Panc1 (cell line): ENCODE measurements at regions not wholly inside any gene's neighbourhood (a gene's known extent, or its start where the extent isn't known, plus 50 kb on each side); places are given as distances from the start of the nearest gene placed in this dataset.

Source experiments
- POLR2AphosphoS5 ChIP-seq: IDR thresholded peaks from 2 replicates; pipeline ENCODE4 v1.6.1; 2012; ENCODE audit warnings: mild to moderate bottlenecking, low read depth, low read length, moderate library complexity
- SIN3A ChIP-seq: IDR thresholded peaks from 2 replicates; pipeline ENCODE4 v1.6.1; 2012; ENCODE audit warnings: low read depth, mild to moderate bottlenecking, low read length, moderate library complexity, borderline replicate concordance; ENCODE audit not compliant: insufficient read depth
- TF ChIP-seq, protein P1 (sequence below): fragments of 450-650 bp; IDR thresholded peaks from 2 replicates; pipeline ENCODE4 v1.5.1; 2017; ENCODE audit warnings: mild to moderate bottlenecking
- TF ChIP-seq, protein P2 (sequence below), 2 experiments: IDR thresholded peaks; 2 replicates each; pipeline ENCODE4 v1.6.1; 2011 to 2012; ENCODE audit warnings: low read depth in 2 of 2, control low read depth in 1 of 2, low read length in 1 of 2, mild to moderate bottlenecking in 1 of 2, moderate library complexity in 1 of 2; ENCODE audit not compliant: insufficient read depth in 1 of 2

DNA sequence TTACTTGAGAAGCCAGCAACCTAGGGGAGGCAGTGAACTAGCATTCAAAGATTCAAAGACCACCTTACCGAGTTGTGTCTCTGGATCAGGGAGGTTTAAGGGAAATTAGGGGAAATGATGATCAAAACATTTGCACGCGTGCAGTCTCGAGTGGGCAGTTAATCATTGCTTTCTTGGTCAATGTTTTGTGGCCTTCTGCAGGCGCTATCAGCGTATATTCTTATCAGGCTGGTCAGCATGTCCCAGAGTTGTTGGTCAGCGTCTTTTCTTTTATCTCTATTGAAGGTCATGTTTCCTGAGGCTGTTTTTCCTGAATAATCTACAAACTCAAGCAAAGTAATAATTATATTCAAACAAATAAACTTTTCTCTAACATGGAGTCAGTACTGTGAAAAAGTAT, 84.0 kb upstream of the ZNF81 start:
- no peak for TF ChIP-seq POLR2AphosphoS5
- TF ChIP-seq, protein P1, sequence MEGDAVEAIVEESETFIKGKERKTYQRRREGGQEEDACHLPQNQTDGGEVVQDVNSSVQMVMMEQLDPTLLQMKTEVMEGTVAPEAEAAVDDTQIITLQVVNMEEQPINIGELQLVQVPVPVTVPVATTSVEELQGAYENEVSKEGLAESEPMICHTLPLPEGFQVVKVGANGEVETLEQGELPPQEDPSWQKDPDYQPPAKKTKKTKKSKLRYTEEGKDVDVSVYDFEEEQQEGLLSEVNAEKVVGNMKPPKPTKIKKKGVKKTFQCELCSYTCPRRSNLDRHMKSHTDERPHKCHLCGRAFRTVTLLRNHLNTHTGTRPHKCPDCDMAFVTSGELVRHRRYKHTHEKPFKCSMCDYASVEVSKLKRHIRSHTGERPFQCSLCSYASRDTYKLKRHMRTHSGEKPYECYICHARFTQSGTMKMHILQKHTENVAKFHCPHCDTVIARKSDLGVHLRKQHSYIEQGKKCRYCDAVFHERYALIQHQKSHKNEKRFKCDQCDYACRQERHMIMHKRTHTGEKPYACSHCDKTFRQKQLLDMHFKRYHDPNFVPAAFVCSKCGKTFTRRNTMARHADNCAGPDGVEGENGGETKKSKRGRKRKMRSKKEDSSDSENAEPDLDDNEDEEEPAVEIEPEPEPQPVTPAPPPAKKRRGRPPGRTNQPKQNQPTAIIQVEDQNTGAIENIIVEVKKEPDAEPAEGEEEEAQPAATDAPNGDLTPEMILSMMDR: no peak
- no peak for TF ChIP-seq SIN3A
- TF ChIP-seq, protein P2, sequence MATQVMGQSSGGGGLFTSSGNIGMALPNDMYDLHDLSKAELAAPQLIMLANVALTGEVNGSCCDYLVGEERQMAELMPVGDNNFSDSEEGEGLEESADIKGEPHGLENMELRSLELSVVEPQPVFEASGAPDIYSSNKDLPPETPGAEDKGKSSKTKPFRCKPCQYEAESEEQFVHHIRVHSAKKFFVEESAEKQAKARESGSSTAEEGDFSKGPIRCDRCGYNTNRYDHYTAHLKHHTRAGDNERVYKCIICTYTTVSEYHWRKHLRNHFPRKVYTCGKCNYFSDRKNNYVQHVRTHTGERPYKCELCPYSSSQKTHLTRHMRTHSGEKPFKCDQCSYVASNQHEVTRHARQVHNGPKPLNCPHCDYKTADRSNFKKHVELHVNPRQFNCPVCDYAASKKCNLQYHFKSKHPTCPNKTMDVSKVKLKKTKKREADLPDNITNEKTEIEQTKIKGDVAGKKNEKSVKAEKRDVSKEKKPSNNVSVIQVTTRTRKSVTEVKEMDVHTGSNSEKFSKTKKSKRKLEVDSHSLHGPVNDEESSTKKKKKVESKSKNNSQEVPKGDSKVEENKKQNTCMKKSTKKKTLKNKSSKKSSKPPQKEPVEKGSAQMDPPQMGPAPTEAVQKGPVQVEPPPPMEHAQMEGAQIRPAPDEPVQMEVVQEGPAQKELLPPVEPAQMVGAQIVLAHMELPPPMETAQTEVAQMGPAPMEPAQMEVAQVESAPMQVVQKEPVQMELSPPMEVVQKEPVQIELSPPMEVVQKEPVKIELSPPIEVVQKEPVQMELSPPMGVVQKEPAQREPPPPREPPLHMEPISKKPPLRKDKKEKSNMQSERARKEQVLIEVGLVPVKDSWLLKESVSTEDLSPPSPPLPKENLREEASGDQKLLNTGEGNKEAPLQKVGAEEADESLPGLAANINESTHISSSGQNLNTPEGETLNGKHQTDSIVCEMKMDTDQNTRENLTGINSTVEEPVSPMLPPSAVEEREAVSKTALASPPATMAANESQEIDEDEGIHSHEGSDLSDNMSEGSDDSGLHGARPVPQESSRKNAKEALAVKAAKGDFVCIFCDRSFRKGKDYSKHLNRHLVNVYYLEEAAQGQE (IDR thresholded peaks at IDR 0.05; ENCODE audit: insufficient read depth in 1 of 2, low read depth in 2 of 2, low read length in 1 of 2): no peak
